ENCODE measurements at regions not wholly inside any gene's neighbourhood (a gene's known extent, or its start where the extent isn't known, plus 50 kb on each side); places are given as distances from the start of the nearest gene placed in this dataset.

- TF ChIP-seq FOXP2 (optimal IDR thresholded peaks at IDR 0.05; ENCODE audit: borderline replicate concordance, extremely low read depth, extremely low read length, insufficient read depth) (no peak), TAF1 (IDR thresholded peaks at IDR 0.05; ENCODE audit: borderline replicate concordance, insufficient read depth, low read length) (no peak), SIN3A (IDR thresholded peaks at IDR 0.05; ENCODE audit: borderline replicate concordance, insufficient read depth, low read length) (no peak), POLR2AphosphoS5 (IDR thresholded peaks at IDR 0.05; ENCODE audit: low read depth, low read length) (no peak)
Measured at GRCh38 chr6:1079525-1079924, 232.4 kb upstream of the FOXQ1 start.

- TF ChIP-seq FOXP2 (optimal IDR thresholded peaks at IDR 0.05; ENCODE audit: borderline replicate concordance, extremely low read depth, extremely low read length, insufficient read depth), result no peak
- TF ChIP-seq POLR2AphosphoS5 (IDR thresholded peaks at IDR 0.05; ENCODE audit: low read depth, low read length), result no peak
- TF ChIP-seq, protein P1, sequence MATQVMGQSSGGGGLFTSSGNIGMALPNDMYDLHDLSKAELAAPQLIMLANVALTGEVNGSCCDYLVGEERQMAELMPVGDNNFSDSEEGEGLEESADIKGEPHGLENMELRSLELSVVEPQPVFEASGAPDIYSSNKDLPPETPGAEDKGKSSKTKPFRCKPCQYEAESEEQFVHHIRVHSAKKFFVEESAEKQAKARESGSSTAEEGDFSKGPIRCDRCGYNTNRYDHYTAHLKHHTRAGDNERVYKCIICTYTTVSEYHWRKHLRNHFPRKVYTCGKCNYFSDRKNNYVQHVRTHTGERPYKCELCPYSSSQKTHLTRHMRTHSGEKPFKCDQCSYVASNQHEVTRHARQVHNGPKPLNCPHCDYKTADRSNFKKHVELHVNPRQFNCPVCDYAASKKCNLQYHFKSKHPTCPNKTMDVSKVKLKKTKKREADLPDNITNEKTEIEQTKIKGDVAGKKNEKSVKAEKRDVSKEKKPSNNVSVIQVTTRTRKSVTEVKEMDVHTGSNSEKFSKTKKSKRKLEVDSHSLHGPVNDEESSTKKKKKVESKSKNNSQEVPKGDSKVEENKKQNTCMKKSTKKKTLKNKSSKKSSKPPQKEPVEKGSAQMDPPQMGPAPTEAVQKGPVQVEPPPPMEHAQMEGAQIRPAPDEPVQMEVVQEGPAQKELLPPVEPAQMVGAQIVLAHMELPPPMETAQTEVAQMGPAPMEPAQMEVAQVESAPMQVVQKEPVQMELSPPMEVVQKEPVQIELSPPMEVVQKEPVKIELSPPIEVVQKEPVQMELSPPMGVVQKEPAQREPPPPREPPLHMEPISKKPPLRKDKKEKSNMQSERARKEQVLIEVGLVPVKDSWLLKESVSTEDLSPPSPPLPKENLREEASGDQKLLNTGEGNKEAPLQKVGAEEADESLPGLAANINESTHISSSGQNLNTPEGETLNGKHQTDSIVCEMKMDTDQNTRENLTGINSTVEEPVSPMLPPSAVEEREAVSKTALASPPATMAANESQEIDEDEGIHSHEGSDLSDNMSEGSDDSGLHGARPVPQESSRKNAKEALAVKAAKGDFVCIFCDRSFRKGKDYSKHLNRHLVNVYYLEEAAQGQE (IDR thresholded peaks at IDR 0.05; ENCODE audit: insufficient read depth in 1 of 2, low read depth in 2 of 2, low read length in 2 of 2), result no peak
- no peak for TF ChIP-seq TAF1 (IDR thresholded peaks at IDR 0.05; ENCODE audit: borderline replicate concordance, insufficient read depth, low read length)
Measured at GRCh38 chr6:1077478-1078416, 234.2 kb upstream of the FOXQ1 start.

GRCh38 chr6:1076531-1077459, 235.1 kb upstream of the FOXQ1 start:
- TF ChIP-seq POLR2AphosphoS5 (IDR thresholded peaks at IDR 0.05; ENCODE audit: low read depth, low read length) (no peak), FOXP2 (optimal IDR thresholded peaks at IDR 0.05; ENCODE audit: borderline replicate concordance, extremely low read depth, extremely low read length, insufficient read depth) (no peak), TAF1 (IDR thresholded peaks at IDR 0.05; ENCODE audit: borderline replicate concordance, insufficient read depth, low read length) (no peak), SIN3A (IDR thresholded peaks at IDR 0.05; ENCODE audit: borderline replicate concordance, insufficient read depth, low read length) (no peak)
- TF ChIP-seq, protein P1 (IDR thresholded peaks at IDR 0.05; ENCODE audit: insufficient read depth in 1 of 2, low read depth in 2 of 2, low read length in 2 of 2), result no peak

- TF ChIP-seq SIN3A (IDR thresholded peaks at IDR 0.05; ENCODE audit: borderline replicate concordance, insufficient read depth, low read length) (no peak), POLR2AphosphoS5 (IDR thresholded peaks at IDR 0.05; ENCODE audit: low read depth, low read length) (no peak), FOXP2 (optimal IDR thresholded peaks at IDR 0.05; ENCODE audit: borderline replicate concordance, extremely low read depth, extremely low read length, insufficient read depth) (no peak), TAF1 (IDR thresholded peaks at IDR 0.05; ENCODE audit: borderline replicate concordance, insufficient read depth, low read length) (no peak)
- TF ChIP-seq, protein P1 (IDR thresholded peaks at IDR 0.05; ENCODE audit: insufficient read depth in 1 of 2, low read depth in 2 of 2, low read length in 2 of 2), result no peak
Measured at GRCh38 chr6:1075880-1076279, 236.0 kb upstream of the FOXQ1 start.

GRCh38 chr6:1075444-1075843, 236.5 kb upstream of the FOXQ1 start:
- TF ChIP-seq, protein P1 (IDR thresholded peaks at IDR 0.05; ENCODE audit: insufficient read depth in 1 of 2, low read depth in 2 of 2, low read length in 2 of 2), result no peak
- no peak for TF ChIP-seq SIN3A (IDR thresholded peaks at IDR 0.05; ENCODE audit: borderline replicate concordance, insufficient read depth, low read length)
- TF ChIP-seq POLR2AphosphoS5 (IDR thresholded peaks at IDR 0.05; ENCODE audit: low read depth, low read length), result no peak
- no peak for TF ChIP-seq FOXP2 (optimal IDR thresholded peaks at IDR 0.05; ENCODE audit: borderline replicate concordance, extremely low read depth, extremely low read length, insufficient read depth)
- no peak for TF ChIP-seq TAF1 (IDR thresholded peaks at IDR 0.05; ENCODE audit: borderline replicate concordance, insufficient read depth, low read length)
